H9 (cell line): ENCODE measurements at regions not wholly inside any gene's neighbourhood (a gene's known extent, or its start where the extent isn't known, plus 50 kb on each side); places are given as distances from the start of the nearest gene placed in this dataset.

Source experiments
- DNase-seq: peaks from one replicate; pipeline ENCODE4 v3.0.0-alpha.2; 2017
- H2AFZ ChIP-seq: one replicate; pipeline ENCODE4 v1.6.1; 2013; ENCODE audit warnings: mild to moderate bottlenecking, low read length, control low read depth, moderate library complexity
- H2AK5ac ChIP-seq: 2 replicates; pipeline ENCODE4 v1.6.1; 2013; ENCODE audit warnings: low read length, control low read depth, mixed read lengths; ENCODE audit not compliant: insufficient read length
- H2BK120ac ChIP-seq: one replicate; pipeline ENCODE4 v1.6.1; 2013; ENCODE audit warnings: low read depth, mild to moderate bottlenecking, low read length, control low read depth, inconsistent platforms; ENCODE audit not compliant: poor library complexity, severe bottlenecking
- H2BK12ac ChIP-seq: 2 replicates; pipeline ENCODE4 v1.6.1; 2013; ENCODE audit warnings: low read length, control low read depth, mixed read lengths, low read depth; ENCODE audit not compliant: insufficient read length
- H2BK15ac ChIP-seq: 2 replicates; pipeline ENCODE4 v1.6.1; 2013; ENCODE audit warnings: low read depth, low read length, control low read depth
- H2BK20ac ChIP-seq: one replicate; pipeline ENCODE4 v1.6.1; 2013; ENCODE audit warnings: low read depth, mild to moderate bottlenecking, low read length, control low read depth, inconsistent platforms; ENCODE audit not compliant: poor library complexity, severe bottlenecking
- H2BK5ac ChIP-seq: 2 replicates; pipeline ENCODE4 v1.6.1; 2013; ENCODE audit warnings: low read length, control low read depth, mixed read lengths; ENCODE audit not compliant: insufficient read length
- H3K14ac ChIP-seq: 2 replicates; pipeline ENCODE4 v1.6.1; 2013; ENCODE audit warnings: low read length, control low read depth; ENCODE audit not compliant: insufficient read depth
- H3K18ac ChIP-seq: 2 replicates; pipeline ENCODE4 v1.6.1; 2013; ENCODE audit warnings: low read depth, mild to moderate bottlenecking, mixed read lengths, low read length, control low read depth; ENCODE audit not compliant: insufficient read length
- H3K23ac ChIP-seq: 2 replicates; pipeline ENCODE4 v1.6.1; 2013; ENCODE audit warnings: low read length, control low read depth, mixed read lengths, low read depth; ENCODE audit not compliant: insufficient read length
- H3K23me2 ChIP-seq: 2 replicates; pipeline ENCODE4 v1.6.1; 2013; ENCODE audit warnings: low read depth, mild to moderate bottlenecking, mixed read lengths, low read length, control low read depth; ENCODE audit not compliant: insufficient read length, poor library complexity, severe bottlenecking
- H3K27ac ChIP-seq: 2 replicates; pipeline ENCODE4 v1.5.1; 2013; ENCODE audit warnings: low read length, control low read depth, mixed read lengths, low read depth; ENCODE audit not compliant: insufficient read length
- H3K27me3 ChIP-seq: 2 replicates; pipeline ENCODE4 v1.6.1; 2013; ENCODE audit warnings: low read length, control low read depth, inconsistent platforms; ENCODE audit not compliant: insufficient read depth
- H3K4ac ChIP-seq: 2 replicates; pipeline ENCODE4 v1.6.1; 2013; ENCODE audit warnings: low read depth, mild to moderate bottlenecking, control low read depth, inconsistent platforms, low read length, moderate library complexity
- H3K4me1 ChIP-seq: 2 replicates; pipeline ENCODE4 v1.6.1; 2013; ENCODE audit warnings: low read length, control low read depth, inconsistent platforms; ENCODE audit not compliant: insufficient read depth
- H3K4me2 ChIP-seq: 2 replicates; pipeline ENCODE4 v1.6.1; 2013; ENCODE audit warnings: low read length, control low read depth, mixed read lengths; ENCODE audit not compliant: insufficient read length, insufficient read depth
- H3K56ac ChIP-seq: 2 replicates; pipeline ENCODE4 v1.6.1; 2013; ENCODE audit warnings: low read depth, mild to moderate bottlenecking, mixed read lengths, low read length, control low read depth; ENCODE audit not compliant: insufficient read length
- H3K79me1 ChIP-seq: 2 replicates; pipeline ENCODE4 v1.6.1; 2013; ENCODE audit warnings: low read depth, mild to moderate bottlenecking, moderate library complexity, low read length, control low read depth, inconsistent platforms; ENCODE audit not compliant: insufficient read depth, poor library complexity, severe bottlenecking
- H3K79me2 ChIP-seq: 2 replicates; pipeline ENCODE4 v1.6.1; 2013; ENCODE audit warnings: low read length, control low read depth, inconsistent platforms; ENCODE audit not compliant: insufficient read depth
- H3K9ac ChIP-seq: 2 replicates; pipeline ENCODE4 v1.6.1; 2013; ENCODE audit warnings: low read length, control low read depth, mixed read lengths; ENCODE audit not compliant: insufficient read length; ENCODE audit errors: extremely low read depth
- H3K9me3 ChIP-seq: one replicate; pipeline ENCODE4 v1.6.1; 2013; ENCODE audit warnings: low read depth, low read length, inconsistent platforms; ENCODE audit not compliant: control insufficient read depth
- H3T11ph ChIP-seq: one replicate; pipeline ENCODE4 v1.6.1; 2013; ENCODE audit warnings: mild to moderate bottlenecking, low read length, control low read depth, inconsistent platforms
- H4K20me1 ChIP-seq: one replicate; pipeline ENCODE4 v1.6.1; 2013; ENCODE audit not compliant: control insufficient read depth, insufficient read length, insufficient read depth
- H4K5ac ChIP-seq: 2 replicates; pipeline ENCODE4 v1.6.1; 2013; ENCODE audit warnings: low read depth, mild to moderate bottlenecking, mixed read lengths, low read length, control low read depth; ENCODE audit not compliant: insufficient read length
- H4K8ac ChIP-seq: replicated peaks from 2 replicates; pipeline ENCODE4 v1.6.1; 2013; ENCODE audit warnings: low read length, control low read depth, mixed read lengths, low read depth; ENCODE audit not compliant: insufficient read length
- H4K91ac ChIP-seq: 2 replicates; pipeline ENCODE4 v1.6.1; 2013; ENCODE audit warnings: low read depth, mild to moderate bottlenecking, moderate library complexity, mixed read lengths, low read length, control low read depth; ENCODE audit not compliant: insufficient read length
- H3K27ac Mint-ChIP-seq, 3 experiments: 2 replicates in 2 of 3; 3 replicates in 1 of 3; pipeline ENCODE4 v1.8.0; 2020 to 2021; ENCODE audit warnings: mixed read lengths in 3 of 3, mild to moderate bottlenecking in 1 of 3, moderate library complexity in 1 of 3
- H3K27me3 Mint-ChIP-seq: 2 replicates; pipeline ENCODE4 v1.8.0; 2021; ENCODE audit warnings: low read depth, mild to moderate bottlenecking, moderate library complexity, mixed read lengths
- H3K36me3 Mint-ChIP-seq, 3 experiments: 2 replicates in 2 of 3; 3 replicates in 1 of 3; pipeline ENCODE4 v1.8.0; 2020 to 2021; ENCODE audit warnings: low read depth in 3 of 3, mixed read lengths in 3 of 3; ENCODE audit not compliant: insufficient read depth in 1 of 3
- H3K4me1 Mint-ChIP-seq, 2 experiments: 2 replicates each; pipeline ENCODE4 v1.8.0; 2020; ENCODE audit warnings: mixed read lengths in 2 of 2
- H3K4me3 Mint-ChIP-seq, 2 experiments: 2 replicates in 1 of 2; 3 replicates in 1 of 2; pipeline ENCODE4 v1.8.0; 2020 to 2021; ENCODE audit warnings: mild to moderate bottlenecking in 2 of 2, mixed read lengths in 2 of 2, moderate library complexity in 1 of 2
- H3K9me3 Mint-ChIP-seq, 2 experiments: 2 replicates in 1 of 2; 3 replicates in 1 of 2; pipeline ENCODE4 v1.8.0; 2020; ENCODE audit warnings: mild to moderate bottlenecking in 2 of 2, mixed read lengths in 2 of 2, moderate library complexity in 1 of 2
- CTCF ChIP-seq: fragments of 200-600 bp; sonication (generic); conservative IDR thresholded peaks from 3 replicates; pipeline ENCODE4 v1.8.0; 2021; ENCODE audit warnings: antibody characterized with exemption, mild to moderate bottlenecking
- WGBS: extraction: QIAGEN DNeasy Blood & Tissue Kit; methylation state at CpG from one replicate; pipeline ENCODE4 v1.1.7; 2013; ENCODE audit warnings: missing lambda C conversion rate, low lambda C conversion rate, mixed read lengths; ENCODE audit not compliant: insufficient read length; ENCODE audit errors: extremely low coverage; 5-methylcytosine and 5-hydroxymethylcytosine counted together

- Histone ChIP-seq H3K9ac (no peak overlapping the region), H3K4ac (no peak overlapping the region), H2AFZ (no peak overlapping the region), H3K79me1 (no peaks in the 10 kb centered on the region), H3K56ac (no peak overlapping the region), H3T11ph (no peak overlapping the region), H2BK5ac (no peak overlapping the region), H3K9me3 (no peaks in the 10 kb centered on the region), H3K18ac (no peak overlapping the region), H3K23me2 (no peaks in the 10 kb centered on the region), H2BK120ac (no peak overlapping the region), H3K23ac (no peak overlapping the region), H4K5ac (no peak overlapping the region), H2BK20ac (no peak overlapping the region), H3K4me1 (no peaks in the 10 kb centered on the region), H3K4me2 (no peak overlapping the region), H2AK5ac (no peak overlapping the region), H4K20me1 (no peaks in the 10 kb centered on the region), H3K14ac (no peak overlapping the region), H2BK12ac (no peak overlapping the region), H3K27ac (no peak overlapping the region), H3K27me3 (no peaks in the 10 kb centered on the region), H4K91ac (no peak overlapping the region), H3K79me2 (no peaks in the 10 kb centered on the region), H4K8ac (no peak overlapping the region), H2BK15ac (no peak overlapping the region)
- no peak for DNase-seq
- Mint-ChIP-seq H3K27ac (no peak overlapping the region), H3K36me3 (no peaks in the 10 kb centered on the region), H3K4me1 (peaks cover 0 to 11% of the 10 kb centered on the region in 2 experiments; a peak in 3 of 4 replicates), H3K9me3 (no peaks in the 10 kb centered on the region), H3K27me3 (no peaks in the 10 kb centered on the region), H3K4me3 (no peak overlapping the region)
- no peak for TF ChIP-seq CTCF
- no CpG with 5 or more reads among the region's 1 CpG for WGBS
Measured at GRCh38 chr11:91694331-91694730, 530.3 kb upstream of the FAT3 start.
